ENCODE measurements at regions not wholly inside any gene's neighbourhood (a gene's known extent, or its start where the extent isn't known, plus 50 kb on each side); places are given as distances from the start of the nearest gene placed in this dataset.

- no peak overlapping the region for H3K4me3 ChIP-seq (ENCODE audit: insufficient read depth, low read length, poor library complexity, severe bottlenecking)
- H3K36me3 ChIP-seq (ENCODE audit: low read length): no peaks in the 10 kb centered on the region
- no peak overlapping the region for H2AFZ ChIP-seq (ENCODE audit: low read depth, low read length, severe bottlenecking)
- no peak for TF ChIP-seq EZH2phosphoT487 (conservative IDR thresholded peaks at IDR 0.05; ENCODE audit: low read length)
- no peak for TF ChIP-seq CTCF (IDR thresholded peaks at IDR 0.05; ENCODE audit: insufficient read depth, low read length, poor library complexity, severe bottlenecking)
- H3F3A ChIP-seq (ENCODE audit: insufficient read depth): no peaks in the 10 kb centered on the region
- H4K20me1 ChIP-seq (ENCODE audit: low read depth, low read length): no peaks in the 10 kb centered on the region
- no peaks in the 10 kb centered on the region for H3K27me3 ChIP-seq (ENCODE audit: low read length)
- H3K4me2 ChIP-seq (ENCODE audit: low read depth, low read length, poor library complexity, severe bottlenecking): no peak overlapping the region
- no peaks in the 10 kb centered on the region for H3K9me3 ChIP-seq (ENCODE audit: insufficient read depth, low read length)
- H3K79me2 ChIP-seq (ENCODE audit: insufficient read depth, low read length): no peaks in the 10 kb centered on the region
- no peaks in the 10 kb centered on the region for H3K9me2 ChIP-seq (replicated peaks; ENCODE audit: insufficient read depth, low read length)
- H3K9ac ChIP-seq (ENCODE audit: low read length): no peak overlapping the region
- H3K27ac ChIP-seq (ENCODE audit: low read depth, low read length): no peak overlapping the region
Observed at GRCh38 chr7:156039971-156040677, 227.9 kb upstream of the SHH start.

GRCh38 chr7:156039194-156039593, 226.9 kb upstream of the SHH start:
- H3K9ac ChIP-seq (ENCODE audit: low read length): no peak overlapping the region

GRCh38 chr7:156038345-156038744, 226.1 kb upstream of the SHH start:
- Histone ChIP-seq H4K20me1 (ENCODE audit: low read depth, low read length) (no peaks in the 10 kb centered on the region), H3K79me2 (ENCODE audit: insufficient read depth, low read length) (no peaks in the 10 kb centered on the region), H3K4me2 (ENCODE audit: low read depth, low read length, poor library complexity, severe bottlenecking) (no peak overlapping the region), H3K27ac (ENCODE audit: low read depth, low read length) (no peak overlapping the region), H3K4me3 (ENCODE audit: insufficient read depth, low read length, poor library complexity, severe bottlenecking) (no peak overlapping the region), H3K9ac (ENCODE audit: low read length) (no peak overlapping the region), H3K9me3 (ENCODE audit: insufficient read depth, low read length) (no peaks in the 10 kb centered on the region), H3K36me3 (ENCODE audit: low read length) (no peaks in the 10 kb centered on the region), H3K9me2 (replicated peaks; ENCODE audit: insufficient read depth, low read length) (no peaks in the 10 kb centered on the region), H3K27me3 (ENCODE audit: low read length) (no peaks in the 10 kb centered on the region), H3F3A (ENCODE audit: insufficient read depth) (no peaks in the 10 kb centered on the region), H2AFZ (ENCODE audit: low read depth, low read length, severe bottlenecking) (no peak overlapping the region)
- TF ChIP-seq EZH2phosphoT487 (conservative IDR thresholded peaks at IDR 0.05; ENCODE audit: low read length) (no peak), CTCF (IDR thresholded peaks at IDR 0.05; ENCODE audit: insufficient read depth, low read length, poor library complexity, severe bottlenecking) (no peak)

More at GRCh38 chr7:156039194-156039593, 226.9 kb upstream of the SHH start:
- Histone ChIP-seq H4K20me1 (ENCODE audit: low read depth, low read length) (no peaks in the 10 kb centered on the region), H3K9me2 (replicated peaks; ENCODE audit: insufficient read depth, low read length) (no peaks in the 10 kb centered on the region), H3K4me3 (ENCODE audit: insufficient read depth, low read length, poor library complexity, severe bottlenecking) (no peak overlapping the region), H3K79me2 (ENCODE audit: insufficient read depth, low read length) (no peaks in the 10 kb centered on the region), H3K4me2 (ENCODE audit: low read depth, low read length, poor library complexity, severe bottlenecking) (no peak overlapping the region), H2AFZ (ENCODE audit: low read depth, low read length, severe bottlenecking) (no peak overlapping the region), H3K27me3 (ENCODE audit: low read length) (no peaks in the 10 kb centered on the region), H3K9me3 (ENCODE audit: insufficient read depth, low read length) (no peaks in the 10 kb centered on the region), H3K27ac (ENCODE audit: low read depth, low read length) (no peak overlapping the region), H3F3A (ENCODE audit: insufficient read depth) (no peaks in the 10 kb centered on the region), H3K36me3 (ENCODE audit: low read length) (no peaks in the 10 kb centered on the region)
- TF ChIP-seq EZH2phosphoT487 (conservative IDR thresholded peaks at IDR 0.05; ENCODE audit: low read length) (no peak), CTCF (IDR thresholded peaks at IDR 0.05; ENCODE audit: insufficient read depth, low read length, poor library complexity, severe bottlenecking) (no peak)
